GM15510 (cell line): ENCODE measurements at regions not wholly inside any gene's neighbourhood (a gene's known extent, or its start where the extent isn't known, plus 50 kb on each side); places are given as distances from the start of the nearest gene placed in this dataset.

ENCODE experiments used
- POLR2A ChIP-seq: IDR thresholded peaks from 3 replicates; pipeline ENCODE4 v1.6.1; 2011; ENCODE audit warnings: borderline replicate concordance; ENCODE audit not compliant: insufficient read length; ENCODE audit errors: extremely low read depth

- TF ChIP-seq POLR2A, result no peak
Measured at GRCh38 chr1:234853906-234854644, 244.1 kb upstream of the IRF2BP2 start.

- no peak for TF ChIP-seq POLR2A
Measured at GRCh38 chr1:234852659-234853058, 242.7 kb upstream of the IRF2BP2 start.

DNA sequence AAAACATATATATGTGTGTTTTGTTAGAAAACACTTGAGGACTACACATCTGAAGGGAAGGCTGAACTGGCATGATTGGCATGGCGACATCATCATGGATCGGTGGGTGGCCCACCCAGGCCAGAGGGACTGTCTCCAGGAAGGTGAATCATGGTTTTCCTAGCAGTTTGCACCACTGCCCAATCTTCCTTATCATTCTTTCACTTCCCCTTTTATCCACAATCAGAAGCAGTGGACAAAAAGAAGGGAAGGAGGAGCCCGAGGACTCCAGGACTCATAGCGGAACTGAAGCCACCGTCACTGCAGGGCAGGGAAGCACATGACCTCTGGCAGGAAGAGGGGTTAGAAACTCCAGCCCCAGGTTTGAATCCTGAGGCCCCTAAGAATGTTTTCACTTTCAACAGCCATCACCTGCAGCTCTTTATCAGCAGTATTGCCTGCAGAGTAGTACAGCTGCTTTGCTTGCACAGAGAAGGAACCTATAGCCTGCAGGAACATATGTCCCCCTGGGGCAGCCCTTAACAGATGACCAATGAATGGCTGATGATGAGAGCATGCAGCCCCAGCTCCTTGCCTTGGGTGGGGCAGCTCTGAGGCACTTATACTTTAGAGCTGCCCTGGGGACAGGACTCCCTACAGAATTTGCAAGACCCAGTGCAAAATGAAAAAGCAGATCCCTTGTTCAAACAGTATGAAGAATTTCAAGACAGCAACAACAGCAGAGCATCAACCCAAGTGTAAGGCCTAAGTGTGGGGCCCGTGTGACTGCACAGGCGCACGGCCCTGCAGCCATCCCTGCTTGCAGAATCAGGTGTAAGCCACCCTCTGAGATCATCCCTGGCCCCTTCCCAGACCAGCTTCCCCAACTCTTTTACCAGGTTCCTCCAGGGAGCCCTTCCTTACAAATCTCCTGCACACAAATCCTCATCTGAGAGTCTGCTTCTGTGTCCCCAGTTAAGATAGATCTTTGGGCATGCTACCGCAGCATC is 241.8 kb upstream of the IRF2BP2 start:
- no peak for TF ChIP-seq POLR2A

DNA sequence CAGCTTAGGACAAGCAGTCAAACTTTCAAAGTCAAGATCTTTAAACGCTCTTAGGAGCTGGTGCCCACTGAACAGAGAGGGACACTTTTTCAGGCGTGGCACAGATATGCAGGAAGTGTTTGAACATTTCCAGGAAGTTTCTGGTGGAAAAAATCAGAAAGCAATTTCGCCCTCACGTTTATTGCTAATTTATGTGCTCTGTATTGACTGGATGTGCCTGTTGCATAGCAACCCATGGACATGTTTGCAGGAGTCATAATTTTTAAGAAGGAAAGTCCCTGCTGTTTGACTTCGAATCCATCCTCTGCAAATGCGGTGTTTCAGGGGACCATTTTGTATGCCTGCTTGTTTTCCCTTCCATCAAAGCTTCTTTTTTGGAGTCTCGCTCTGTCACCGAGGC is 239.9 kb upstream of the IRF2BP2 start:
- no peak for TF ChIP-seq POLR2A

GRCh38 chr1:234848972-234849649 is 239.1 kb upstream of the IRF2BP2 start:
- no peak for TF ChIP-seq POLR2A

DNA sequence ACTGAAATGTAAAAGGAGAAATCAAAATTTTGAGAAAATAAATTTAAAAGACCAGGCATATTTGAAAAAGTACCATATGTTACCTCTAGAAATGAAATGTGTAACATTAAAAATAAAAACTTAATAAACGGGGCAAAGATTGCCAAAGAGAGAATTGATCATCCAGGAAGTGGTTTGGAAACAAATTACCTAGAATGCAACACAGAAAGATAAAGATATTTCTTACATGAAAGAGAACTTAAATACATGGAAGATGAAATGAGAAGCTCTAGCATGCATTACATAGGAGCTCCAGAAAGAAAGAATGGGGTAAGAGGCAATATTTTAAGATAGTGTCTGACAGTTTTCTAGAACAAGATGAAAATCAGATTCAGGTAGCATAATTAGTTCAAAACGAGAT is 235.9 kb upstream of the IRF2BP2 start:
- no peak for TF ChIP-seq POLR2A

GRCh38 chr1:234845097-234845660 is 235.2 kb upstream of the IRF2BP2 start:
- TF ChIP-seq POLR2A, result no peak

- TF ChIP-seq POLR2A, result no peak
Measured at GRCh38 chr1:234844479-234845031, 234.6 kb upstream of the IRF2BP2 start.

DNA sequence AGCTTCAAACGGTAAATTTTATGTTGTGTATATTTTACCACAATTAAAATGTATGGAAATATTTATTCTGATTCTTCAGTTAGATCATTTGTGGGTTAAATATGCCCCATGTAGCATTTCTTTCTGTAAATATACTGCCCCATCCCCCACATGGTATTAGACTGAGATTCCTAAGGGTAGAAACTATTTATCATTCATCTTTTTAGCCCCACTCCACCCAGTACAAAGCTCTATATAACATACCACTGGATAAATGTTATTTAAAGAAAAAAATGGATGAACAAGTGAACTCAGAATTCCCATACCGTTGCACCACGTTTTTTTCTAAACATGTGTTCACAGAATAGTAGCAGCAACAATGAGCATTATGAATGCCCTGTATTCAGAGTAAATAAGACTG is 234.0 kb upstream of the IRF2BP2 start:
- TF ChIP-seq POLR2A, result no peak

- TF ChIP-seq POLR2A, result peak; percentile 41
Measured at GRCh38 chr1:234842726-234843641, 233.0 kb upstream of the IRF2BP2 start.

DNA sequence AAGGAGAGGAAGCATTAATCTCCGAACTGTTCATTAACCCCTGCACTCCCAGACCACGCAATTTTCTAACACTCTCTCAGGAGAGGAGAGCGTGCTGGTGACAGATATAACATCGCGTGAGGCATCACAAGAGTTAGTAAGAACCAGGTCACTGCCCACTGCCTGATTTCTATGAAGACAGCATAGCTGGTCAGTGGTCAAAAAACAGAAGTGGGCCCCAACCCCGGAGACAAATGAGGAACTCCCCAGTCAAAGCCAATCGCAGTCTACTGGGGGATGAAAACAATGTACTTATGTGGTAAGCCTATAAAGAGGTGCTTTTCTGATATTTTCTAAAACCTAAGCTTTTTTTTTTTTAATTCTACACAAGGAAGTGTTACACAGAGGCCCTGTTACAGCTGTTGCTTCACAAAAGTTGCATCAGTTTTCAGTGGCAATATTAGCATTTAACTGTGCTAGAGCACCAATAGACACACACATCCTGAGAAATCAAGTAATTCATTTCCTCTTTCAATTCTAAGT is 231.8 kb upstream of the IRF2BP2 start:
- no peak for TF ChIP-seq POLR2A

GRCh38 chr1:234841281-234841680 is 231.3 kb upstream of the IRF2BP2 start:
- TF ChIP-seq POLR2A, result no peak

- no peak for TF ChIP-seq POLR2A
Measured at GRCh38 chr1:234840843-234841242, 230.9 kb upstream of the IRF2BP2 start.
